Right atrium auricular region (tissue), 2 donors: ENCODE measurements at regions not wholly inside any gene's neighbourhood (a gene's known extent, or its start where the extent isn't known, plus 50 kb on each side); places are given as distances from the start of the nearest gene placed in this dataset.

Experiments
- DNase-seq: peaks from one replicate; pipeline ENCODE4 v3.0.0-alpha.2; 2019; ENCODE audit warnings: low spot score
- H3K27ac ChIP-seq, 2 donors: fragments of 200-600 bp; sonication (generic); 1 replicate in 1 of 2; 2 replicates in 1 of 2; pipeline ENCODE4 v1.5.1; 2016 to 2019
- H3K27me3 ChIP-seq, 2 donors: fragments of 200-600 bp; sonication (generic); one replicate each; pipeline versions ENCODE4 v1.5.1 to v1.6.0; 2017 to 2019
- H3K36me3 ChIP-seq: fragments of 200-600 bp; sonication (generic); one replicate; pipeline ENCODE4 v1.5.1; 2016
- H3K4me1 ChIP-seq, 2 donors: fragments of 200-600 bp; sonication (generic); one replicate each; pipeline versions ENCODE4 v1.5.1 to v1.6.0; 2017 to 2019
- H3K4me3 ChIP-seq, 2 donors: fragments of 200-600 bp; sonication (generic); 1 replicate in 1 of 2; 2 replicates in 1 of 2; pipeline ENCODE4 v1.5.1; 2017 to 2019; ENCODE audit warnings: mild to moderate bottlenecking in 1 of 2, moderate library complexity in 1 of 2
- H3K9me3 ChIP-seq, 2 donors: fragments of 200-600 bp; sonication (generic); one replicate each; pipeline ENCODE4 v1.5.1; 2019
- TF ChIP-seq, protein P1 (sequence below), 2 donors: fragments of 200-600 bp; sonication (generic); IDR thresholded peaks; one replicate each; pipeline ENCODE4 v1.5.1; 2019; ENCODE audit warnings: antibody characterized with exemption in 2 of 2

DNA sequence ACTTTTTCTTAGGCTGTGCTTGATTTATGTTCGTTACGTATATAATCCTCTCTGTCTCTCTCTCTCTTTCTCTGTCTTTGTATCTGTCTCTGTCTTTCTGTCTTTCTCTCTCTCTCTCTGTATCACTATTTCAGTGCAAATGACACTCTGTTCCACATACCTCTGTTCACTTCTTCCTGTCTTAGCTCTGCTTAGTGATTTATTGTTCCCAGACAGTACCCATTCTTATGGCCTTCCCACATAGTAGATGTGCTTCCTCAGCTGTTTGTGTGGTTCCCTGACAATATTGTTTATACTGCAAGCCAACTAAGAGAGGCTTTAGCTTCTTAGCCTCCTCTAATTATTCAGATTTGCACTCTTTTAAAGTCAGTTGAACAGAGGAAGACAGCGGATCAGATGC lies 1244.2 kb downstream of the DIAPH3 start:
- Histone ChIP-seq H3K9me3 (no peaks in the 10 kb centered on the region), H3K27ac (no peak overlapping the region), H3K27me3 (no peaks in the 10 kb centered on the region), H3K4me3 (no peak overlapping the region), H3K36me3 (no peaks in the 10 kb centered on the region), H3K4me1 (no peaks in the 10 kb centered on the region)
- TF ChIP-seq, protein P1, sequence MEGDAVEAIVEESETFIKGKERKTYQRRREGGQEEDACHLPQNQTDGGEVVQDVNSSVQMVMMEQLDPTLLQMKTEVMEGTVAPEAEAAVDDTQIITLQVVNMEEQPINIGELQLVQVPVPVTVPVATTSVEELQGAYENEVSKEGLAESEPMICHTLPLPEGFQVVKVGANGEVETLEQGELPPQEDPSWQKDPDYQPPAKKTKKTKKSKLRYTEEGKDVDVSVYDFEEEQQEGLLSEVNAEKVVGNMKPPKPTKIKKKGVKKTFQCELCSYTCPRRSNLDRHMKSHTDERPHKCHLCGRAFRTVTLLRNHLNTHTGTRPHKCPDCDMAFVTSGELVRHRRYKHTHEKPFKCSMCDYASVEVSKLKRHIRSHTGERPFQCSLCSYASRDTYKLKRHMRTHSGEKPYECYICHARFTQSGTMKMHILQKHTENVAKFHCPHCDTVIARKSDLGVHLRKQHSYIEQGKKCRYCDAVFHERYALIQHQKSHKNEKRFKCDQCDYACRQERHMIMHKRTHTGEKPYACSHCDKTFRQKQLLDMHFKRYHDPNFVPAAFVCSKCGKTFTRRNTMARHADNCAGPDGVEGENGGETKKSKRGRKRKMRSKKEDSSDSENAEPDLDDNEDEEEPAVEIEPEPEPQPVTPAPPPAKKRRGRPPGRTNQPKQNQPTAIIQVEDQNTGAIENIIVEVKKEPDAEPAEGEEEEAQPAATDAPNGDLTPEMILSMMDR (IDR thresholded peaks at IDR 0.05), result no peak
- no peak for DNase-seq

DNA sequence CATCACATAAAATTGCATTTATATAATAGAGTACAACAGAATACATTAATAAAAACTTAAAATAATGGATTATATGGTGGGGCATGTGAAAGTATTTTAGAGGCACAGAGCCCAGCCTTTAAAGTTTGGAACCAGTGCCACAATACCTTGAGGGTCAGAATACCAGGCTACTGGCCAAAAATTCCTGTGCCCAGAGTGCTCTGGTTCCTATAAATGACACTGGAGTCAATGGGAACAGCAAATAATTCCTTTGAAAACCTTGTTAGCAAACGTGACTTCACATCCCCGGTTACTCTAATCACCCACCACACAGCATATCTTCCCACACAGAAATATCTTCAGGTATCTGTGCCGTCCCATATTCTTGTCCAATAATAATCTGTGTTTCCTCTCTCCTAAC lies 1242.6 kb downstream of the DIAPH3 start:
- TF ChIP-seq, protein P1 (IDR thresholded peaks at IDR 0.05), result no peak
- no peak overlapping the region for H3K4me3 ChIP-seq
- DNase-seq, result no peak

DNA sequence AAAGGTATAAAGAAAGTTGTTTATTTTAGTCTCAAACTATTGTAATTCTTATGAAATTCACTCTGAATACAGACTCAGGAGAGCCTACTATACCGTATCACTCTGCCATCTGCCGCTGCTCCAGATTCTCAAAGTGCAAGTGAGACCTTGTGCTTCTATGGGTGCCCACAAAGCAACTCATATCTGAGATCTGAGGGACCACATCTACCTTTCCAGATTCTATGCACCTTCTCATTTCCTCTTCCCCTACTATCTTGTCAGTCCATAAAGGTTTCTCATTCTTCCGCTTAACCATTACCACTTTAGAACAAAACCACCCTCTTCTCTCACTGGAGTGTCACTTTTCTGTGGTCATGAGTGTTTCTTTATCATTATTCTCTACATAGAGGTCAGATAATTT lies 1236.9 kb downstream of the DIAPH3 start:
- TF ChIP-seq, protein P1 (IDR thresholded peaks at IDR 0.05), result no peak
- Histone ChIP-seq H3K36me3 (no peaks in the 10 kb centered on the region), H3K4me3 (no peak overlapping the region), H3K27me3 (no peaks in the 10 kb centered on the region), H3K9me3 (no peaks in the 10 kb centered on the region), H3K27ac (no peak overlapping the region), H3K4me1 (no peaks in the 10 kb centered on the region)
- no peak for DNase-seq

More for the DNA sequence above, 1242.6 kb downstream of the DIAPH3 start:
- Histone ChIP-seq H3K36me3 (no peaks in the 10 kb centered on the region), H3K27ac (no peak overlapping the region), H3K27me3 (no peaks in the 10 kb centered on the region), H3K9me3 (no peaks in the 10 kb centered on the region), H3K4me1 (no peaks in the 10 kb centered on the region)

DNA sequence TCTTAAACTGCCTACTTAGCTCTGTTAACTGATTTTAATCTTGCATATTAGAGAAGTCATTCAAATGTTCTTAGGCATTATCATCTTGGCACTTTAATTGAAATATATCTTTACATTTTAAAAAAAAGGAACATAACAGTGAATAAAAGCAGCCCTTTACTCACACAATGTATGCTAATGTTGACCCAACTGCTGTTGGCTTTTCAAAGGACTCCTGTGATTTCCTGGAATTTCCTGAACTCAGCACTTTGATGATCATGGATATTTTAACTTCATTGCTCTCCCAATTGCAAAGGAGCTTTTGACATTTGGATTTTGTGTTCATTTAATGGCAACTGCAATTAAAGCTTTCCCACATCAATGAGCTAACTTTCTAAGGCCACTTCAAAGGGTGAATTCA lies 1230.3 kb downstream of the DIAPH3 start:
- no peak overlapping the region for H3K4me3 ChIP-seq
- no peaks in the 10 kb centered on the region for H3K36me3 ChIP-seq
- no peak overlapping the region for H3K27ac ChIP-seq
- TF ChIP-seq, protein P1 (IDR thresholded peaks at IDR 0.05), result no peak
- no peaks in the 10 kb centered on the region for H3K27me3 ChIP-seq
- no peak for DNase-seq
- no peaks in the 10 kb centered on the region for H3K4me1 ChIP-seq
- H3K9me3 ChIP-seq, result no peaks in the 10 kb centered on the region

DNA sequence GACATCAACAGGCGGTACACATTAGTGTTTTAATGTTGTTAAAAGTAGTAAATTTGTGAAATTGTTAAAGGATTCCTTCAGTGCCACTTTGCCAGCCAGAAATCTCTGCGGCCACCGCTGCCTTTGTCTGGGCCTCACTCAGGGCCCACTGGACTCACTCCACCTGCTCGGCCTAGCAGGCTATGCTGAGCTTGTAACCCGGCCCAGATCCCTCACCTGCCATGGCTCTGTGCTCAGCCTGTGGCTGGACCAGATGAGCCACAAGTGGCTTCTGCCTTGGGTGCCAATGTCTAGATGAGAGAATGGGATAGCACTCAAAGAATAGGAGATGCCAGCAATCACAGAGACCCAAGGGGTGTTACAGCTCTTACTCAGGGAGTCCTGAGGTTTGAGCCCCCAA lies 1228.0 kb downstream of the DIAPH3 start:
- no peaks in the 10 kb centered on the region for H3K36me3 ChIP-seq
- TF ChIP-seq, protein P1 (IDR thresholded peaks at IDR 0.05), result no peak
- DNase-seq, result no peak

DNA sequence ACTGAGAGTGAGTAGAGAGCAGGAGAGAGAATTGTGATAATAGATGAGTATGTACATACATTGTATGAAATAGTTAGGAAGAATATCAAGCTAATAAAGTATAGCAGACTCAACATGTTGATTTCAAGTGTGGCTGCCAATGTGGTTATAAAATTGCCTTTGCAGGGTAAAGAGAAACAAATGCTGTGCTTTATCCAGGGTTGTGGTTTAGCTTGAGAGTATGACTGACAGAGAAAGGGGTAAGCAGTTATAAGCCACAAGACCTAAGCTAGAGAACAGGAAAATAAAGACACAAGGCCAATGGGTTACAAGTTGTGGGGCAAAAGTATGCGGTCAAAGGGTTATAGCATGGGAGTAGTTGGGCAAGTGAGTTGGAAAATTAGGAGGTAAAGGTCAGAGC lies 1217.5 kb downstream of the DIAPH3 start:
- Histone ChIP-seq H3K4me3 (no peak overlapping the region), H3K27me3 (no peaks in the 10 kb centered on the region), H3K27ac (no peak overlapping the region), H3K9me3 (peaks cover 0 to 20% of the 10 kb centered on the region in 2 donors), H3K4me1 (no peaks in the 10 kb centered on the region), H3K36me3 (no peaks in the 10 kb centered on the region)
- TF ChIP-seq, protein P1 (IDR thresholded peaks at IDR 0.05), result no peak
- no peak for DNase-seq

More for the DNA sequence above, 1228.0 kb downstream of the DIAPH3 start:
- H3K27ac ChIP-seq, result no peak overlapping the region
- H3K4me1 ChIP-seq, result no peaks in the 10 kb centered on the region
- H3K9me3 ChIP-seq, result no peaks in the 10 kb centered on the region
- H3K27me3 ChIP-seq, result no peaks in the 10 kb centered on the region
- no peak overlapping the region for H3K4me3 ChIP-seq
